H1 (cell line): ENCODE measurements at regions not wholly inside any gene's neighbourhood (a gene's known extent, or its start where the extent isn't known, plus 50 kb on each side); places are given as distances from the start of the nearest gene placed in this dataset.

Experiments
- ATF3 ChIP-seq: IDR thresholded peaks from 2 replicates; pipeline ENCODE4 v1.6.1; 2011; ENCODE audit warnings: low read depth, mild to moderate bottlenecking, low read length; ENCODE audit not compliant: insufficient read depth
- CHD7 ChIP-seq: fragments of 300-600 bp; sonication (generic); IDR thresholded peaks from 2 replicates; pipeline ENCODE4 v1.7.1; 2012; ENCODE audit warnings: low read length, moderate library complexity, mild to moderate bottlenecking, inconsistent platforms; ENCODE audit not compliant: insufficient replicate concordance
- EZH2 ChIP-seq: fragments of 200-600 bp; sonication (generic); IDR thresholded peaks from 2 replicates; pipeline ENCODE4 v1.7.1; 2012; ENCODE audit warnings: low read depth, mild to moderate bottlenecking, moderate library complexity, low read length, inconsistent platforms; ENCODE audit not compliant: severe bottlenecking
- GABPA ChIP-seq: IDR thresholded peaks from 2 replicates; pipeline ENCODE4 v1.6.1; 2011; ENCODE audit warnings: mild to moderate bottlenecking, low read length, moderate library complexity, borderline replicate concordance; ENCODE audit not compliant: insufficient read depth
- KDM5A ChIP-seq: fragments of 200-600 bp; IDR thresholded peaks from 2 replicates; pipeline ENCODE4 v1.7.1; 2012; ENCODE audit warnings: mild to moderate bottlenecking, low read length, inconsistent platforms, mixed read lengths
- MAFK ChIP-seq: IDR thresholded peaks from 2 replicates; pipeline ENCODE4 v1.6.1; 2012; ENCODE audit warnings: low read depth, mild to moderate bottlenecking, improper control_type of control experiment, low read length
- RBBP5 ChIP-seq: IDR thresholded peaks from 2 replicates; pipeline ENCODE4 v1.7.1; 2012; ENCODE audit warnings: low read depth, mild to moderate bottlenecking, inconsistent platforms, low read length, moderate library complexity, borderline replicate concordance
- RNF2 ChIP-seq: fragments of 200-900, 300-1000 bp; sonication (generic); IDR thresholded peaks from 2 replicates; pipeline ENCODE4 v1.7.1; 2016; ENCODE audit warnings: borderline replicate concordance, low read depth, mild to moderate bottlenecking, antibody characterized with exemption, low read length; ENCODE audit not compliant: poor library complexity, severe bottlenecking; ENCODE audit errors: missing control alignments
- RXRA ChIP-seq: IDR thresholded peaks from 2 replicates; pipeline ENCODE4 v1.6.1; 2011; ENCODE audit warnings: low read depth, mild to moderate bottlenecking, low read length, moderate library complexity; ENCODE audit not compliant: insufficient read depth

GRCh38 chr20:1786486-1786885 lies 108.7 kb upstream of the SIRPA start (continued):
- TF ChIP-seq CHD7 = no peak
- no peak for TF ChIP-seq GABPA
- no peak for TF ChIP-seq RNF2
- TF ChIP-seq ATF3 = no peak
- no peak for TF ChIP-seq RXRA
- no peak for TF ChIP-seq EZH2
- no peak for TF ChIP-seq KDM5A
- TF ChIP-seq RBBP5 = no peak
- TF ChIP-seq MAFK = no peak
